Suprapubic skin (tissue), 4 donors: ENCODE measurements at regions not wholly inside any gene's neighbourhood (a gene's known extent, or its start where the extent isn't known, plus 50 kb on each side); places are given as distances from the start of the nearest gene placed in this dataset.

Source experiments
- DNase-seq, 2 donors: peaks; one replicate each; pipeline ENCODE4 v3.0.0-alpha.2; 2019; ENCODE audit warnings: low spot score in 2 of 2
- H3K27ac ChIP-seq: fragments of 200-600 bp; sonication (generic); one replicate; pipeline ENCODE4 v1.5.1; 2019
- H3K27me3 ChIP-seq: fragments of 200-600 bp; sonication (generic); one replicate; pipeline ENCODE4 v1.5.1; 2019
- H3K36me3 ChIP-seq: fragments of 200-600 bp; sonication (generic); one replicate; pipeline ENCODE4 v1.5.1; 2019
- H3K4me1 ChIP-seq: fragments of 200-600 bp; sonication (generic); one replicate; pipeline ENCODE4 v1.5.1; 2019
- H3K4me3 ChIP-seq: fragments of 200-600 bp; sonication (generic); one replicate; pipeline ENCODE4 v1.5.1; 2019; ENCODE audit warnings: mild to moderate bottlenecking
- H3K9me3 ChIP-seq: fragments of 200-600 bp; sonication (generic); one replicate; pipeline ENCODE4 v1.5.1; 2019
- EP300 ChIP-seq: sonication (generic); formaldehyde crosslinking; IDR thresholded peaks from one replicate; pipeline ENCODE4 v1.6.1; 2017; ENCODE audit warnings: antibody characterized with exemption
- POLR2A ChIP-seq, 2 donors: fragments of 450-650 bp; IDR thresholded peaks; one replicate each; pipeline ENCODE4 v1.6.1; 2017; ENCODE audit warnings: antibody characterized with exemption in 2 of 2, mild to moderate bottlenecking in 2 of 2, moderate library complexity in 2 of 2
- POLR2AphosphoS5 ChIP-seq, 3 donors: sonication (generic); formaldehyde crosslinking; IDR thresholded peaks; one replicate each; pipeline ENCODE4 v1.6.1; 2017; ENCODE audit warnings: antibody characterized with exemption in 3 of 3
- WGBS: methylation state at CpG from one replicate; pipeline ENCODE4 v1.1.5; 2018; 5-methylcytosine and 5-hydroxymethylcytosine counted together
- TF ChIP-seq, protein P1 (sequence below), 2 donors: fragments of 200-600 bp in 1 of 2; fragments of 450-650 bp in 1 of 2; sonication (generic) in 1 of 2; IDR thresholded peaks; one replicate each; pipeline ENCODE4 v1.5.1; 2016 to 2019; ENCODE audit warnings: antibody characterized with exemption in 2 of 2, mild to moderate bottlenecking in 1 of 2, moderate library complexity in 1 of 2

- Histone ChIP-seq H3K36me3 (no peaks in the 10 kb centered on the region), H3K4me1 (no peaks in the 10 kb centered on the region), H3K4me3 (no peak overlapping the region), H3K9me3 (no peaks in the 10 kb centered on the region), H3K27me3 (no peaks in the 10 kb centered on the region), H3K27ac (no peak overlapping the region)
- no peak for TF ChIP-seq EP300
- TF ChIP-seq, protein P1, sequence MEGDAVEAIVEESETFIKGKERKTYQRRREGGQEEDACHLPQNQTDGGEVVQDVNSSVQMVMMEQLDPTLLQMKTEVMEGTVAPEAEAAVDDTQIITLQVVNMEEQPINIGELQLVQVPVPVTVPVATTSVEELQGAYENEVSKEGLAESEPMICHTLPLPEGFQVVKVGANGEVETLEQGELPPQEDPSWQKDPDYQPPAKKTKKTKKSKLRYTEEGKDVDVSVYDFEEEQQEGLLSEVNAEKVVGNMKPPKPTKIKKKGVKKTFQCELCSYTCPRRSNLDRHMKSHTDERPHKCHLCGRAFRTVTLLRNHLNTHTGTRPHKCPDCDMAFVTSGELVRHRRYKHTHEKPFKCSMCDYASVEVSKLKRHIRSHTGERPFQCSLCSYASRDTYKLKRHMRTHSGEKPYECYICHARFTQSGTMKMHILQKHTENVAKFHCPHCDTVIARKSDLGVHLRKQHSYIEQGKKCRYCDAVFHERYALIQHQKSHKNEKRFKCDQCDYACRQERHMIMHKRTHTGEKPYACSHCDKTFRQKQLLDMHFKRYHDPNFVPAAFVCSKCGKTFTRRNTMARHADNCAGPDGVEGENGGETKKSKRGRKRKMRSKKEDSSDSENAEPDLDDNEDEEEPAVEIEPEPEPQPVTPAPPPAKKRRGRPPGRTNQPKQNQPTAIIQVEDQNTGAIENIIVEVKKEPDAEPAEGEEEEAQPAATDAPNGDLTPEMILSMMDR (IDR thresholded peaks at IDR 0.05): no peak
- TF ChIP-seq POLR2AphosphoS5 (IDR thresholded peaks at IDR 0.05): no peak
- no peak for TF ChIP-seq POLR2A (IDR thresholded peaks at IDR 0.05)
- WGBS: 90% methylated on average over 1 of the region's 1 CpG
- DNase-seq: no peak
Observed at GRCh38 chr15:62979252-62979651, 63.3 kb upstream of the TPM1 start.

DNA sequence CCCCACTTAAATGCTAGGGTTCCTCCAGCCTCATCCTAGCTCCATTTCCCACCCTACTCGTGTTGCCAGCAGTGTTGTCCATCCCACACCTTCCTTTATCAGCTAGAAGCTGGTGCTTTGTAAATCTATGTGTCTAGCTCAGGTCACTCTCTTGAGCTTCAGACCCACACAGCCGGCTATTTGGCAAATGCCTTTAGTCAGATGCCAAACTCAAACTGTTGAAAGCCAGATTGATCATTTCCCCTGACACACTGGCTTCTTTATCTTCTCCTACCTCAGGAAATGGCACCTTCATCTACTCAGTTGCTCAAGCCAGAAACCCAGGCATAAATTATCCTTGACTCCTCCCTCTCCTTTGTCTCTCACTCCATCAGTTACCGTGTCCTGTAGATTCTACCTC is 61.5 kb upstream of the TPM1 start:
- DNase-seq: no peak
- Histone ChIP-seq H3K4me1 (no peaks in the 10 kb centered on the region), H3K27ac (no peak overlapping the region), H3K4me3 (no peak overlapping the region), H3K27me3 (no peaks in the 10 kb centered on the region), H3K9me3 (no peaks in the 10 kb centered on the region), H3K36me3 (no peaks in the 10 kb centered on the region)
- 61% methylated on average over 3 of the region's 3 CpGs for WGBS
- TF ChIP-seq, protein P1 (IDR thresholded peaks at IDR 0.05): no peak
- TF ChIP-seq POLR2AphosphoS5 (IDR thresholded peaks at IDR 0.05) (no peak), EP300 (no peak), POLR2A (IDR thresholded peaks at IDR 0.05) (no peak)

GRCh38 chr15:62983956-62984355 is 58.6 kb upstream of the TPM1 start:
- Histone ChIP-seq H3K27ac (no peak overlapping the region), H3K9me3 (no peaks in the 10 kb centered on the region), H3K4me3 (no peak overlapping the region), H3K27me3 (no peaks in the 10 kb centered on the region), H3K4me1 (no peaks in the 10 kb centered on the region), H3K36me3 (no peaks in the 10 kb centered on the region)
- TF ChIP-seq, protein P1 (IDR thresholded peaks at IDR 0.05): no peak
- TF ChIP-seq EP300 (no peak), POLR2A (IDR thresholded peaks at IDR 0.05) (no peak), POLR2AphosphoS5 (IDR thresholded peaks at IDR 0.05) (no peak)
- DNase-seq: no peak
- 92% methylated on average over 8 of the region's 8 CpGs for WGBS

DNA sequence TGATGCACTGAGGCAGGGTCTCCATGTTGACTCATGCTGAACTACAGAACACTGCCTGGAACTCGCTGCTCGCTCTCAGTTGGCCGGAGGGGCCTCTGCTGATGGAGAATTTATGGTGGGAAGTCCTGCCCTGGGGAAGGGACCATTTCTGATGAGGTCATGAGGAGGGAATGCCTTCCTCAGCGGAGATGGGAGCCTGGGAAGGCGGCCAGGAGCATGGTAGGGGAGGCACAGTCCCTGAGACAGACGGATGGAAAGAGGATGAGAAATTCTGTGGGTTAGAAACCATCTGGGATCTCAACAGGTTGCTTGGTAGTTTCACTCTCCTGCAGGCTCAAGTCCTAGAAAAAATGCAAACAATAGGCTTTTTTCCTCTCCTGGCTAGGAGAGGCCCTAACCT is 56.8 kb upstream of the TPM1 start:
- WGBS: 56% methylated on average over 6 of the region's 6 CpGs
- Histone ChIP-seq H3K4me3 (no peak overlapping the region), H3K9me3 (no peaks in the 10 kb centered on the region), H3K4me1 (no peaks in the 10 kb centered on the region), H3K27me3 (no peaks in the 10 kb centered on the region), H3K27ac (no peak overlapping the region), H3K36me3 (no peaks in the 10 kb centered on the region)
- no peak for DNase-seq
- TF ChIP-seq, protein P1 (IDR thresholded peaks at IDR 0.05): no peak
- TF ChIP-seq EP300 (no peak), POLR2A (IDR thresholded peaks at IDR 0.05) (no peak), POLR2AphosphoS5 (IDR thresholded peaks at IDR 0.05) (no peak)

DNA sequence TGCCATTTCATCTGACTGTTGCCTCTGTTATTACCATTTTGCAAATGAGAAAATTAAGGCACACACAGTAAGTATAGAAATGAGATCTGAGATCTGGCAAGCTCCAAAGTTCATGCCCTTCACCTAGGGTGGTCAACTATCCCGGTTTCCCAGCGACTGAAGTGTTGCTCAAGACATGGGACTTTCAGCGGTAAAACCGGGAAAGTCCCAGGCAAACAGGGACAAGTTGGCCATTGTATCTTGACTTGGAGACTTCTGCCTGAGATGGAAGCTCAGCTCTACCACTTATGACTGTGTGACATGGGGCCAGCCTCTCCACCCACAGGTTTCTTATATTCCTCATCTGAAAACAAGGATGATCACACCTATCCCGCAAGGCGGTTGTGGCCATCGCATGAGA is 55.6 kb upstream of the TPM1 start:
- H3K4me3 ChIP-seq: no peak overlapping the region
- no peaks in the 10 kb centered on the region for H3K9me3 ChIP-seq
- H3K4me1 ChIP-seq: no peaks in the 10 kb centered on the region
- H3K27me3 ChIP-seq: no peaks in the 10 kb centered on the region
- WGBS: 86% methylated on average over 7 of the region's 7 CpGs
- H3K36me3 ChIP-seq: no peaks in the 10 kb centered on the region
- H3K27ac ChIP-seq: no peak overlapping the region
- no peak for TF ChIP-seq POLR2AphosphoS5 (IDR thresholded peaks at IDR 0.05)
- no peak for TF ChIP-seq EP300
- TF ChIP-seq, protein P1 (IDR thresholded peaks at IDR 0.05): no peak
- TF ChIP-seq POLR2A (IDR thresholded peaks at IDR 0.05): no peak
- DNase-seq: no peak
